OCI-LY1 (cell line): ENCODE measurements at regions not wholly inside any gene's neighbourhood (a gene's known extent, or its start where the extent isn't known, plus 50 kb on each side); places are given as distances from the start of the nearest gene placed in this dataset.

ENCODE experiments used
- H2AFZ ChIP-seq: fragments of 200-600 bp; sonication (generic), shearing (Covaris generic); 2 replicates; pipeline ENCODE4 v1.6.0; 2014; ENCODE audit warnings: antibody characterized with exemption, mild to moderate bottlenecking, low read length
- H3F3A ChIP-seq: fragments of 200-600 bp; sonication (generic), shearing (Covaris generic); 2 replicates; pipeline ENCODE4 v1.6.0; 2014; ENCODE audit warnings: mild to moderate bottlenecking, antibody characterized with exemption, low read length, moderate library complexity; ENCODE audit not compliant: insufficient read depth
- H3K27ac ChIP-seq: fragments of 200-600 bp; sonication (generic); 2 replicates; pipeline ENCODE4 v1.5.1; 2014; ENCODE audit warnings: low read length, mixed run types, mild to moderate bottlenecking, low read depth; ENCODE audit not compliant: poor library complexity, severe bottlenecking
- H3K27me3 ChIP-seq: fragments of 200-600 bp; sonication (generic); 2 replicates; pipeline ENCODE4 v1.6.0; 2014; ENCODE audit warnings: antibody characterized with exemption, mild to moderate bottlenecking, low read length, moderate library complexity; ENCODE audit not compliant: insufficient read depth
- H3K36me3 ChIP-seq: fragments of 200-600 bp; sonication (generic); 2 replicates; pipeline ENCODE4 v1.6.1; 2014; ENCODE audit warnings: mild to moderate bottlenecking, antibody characterized with exemption, low read length, moderate library complexity, mixed read lengths; ENCODE audit not compliant: insufficient read depth
- H3K4me1 ChIP-seq: fragments of 200-600 bp; sonication (generic); 2 replicates; pipeline ENCODE4 v1.5.1; 2014; ENCODE audit warnings: mild to moderate bottlenecking, low read length, moderate library complexity; ENCODE audit not compliant: insufficient read depth, severe bottlenecking
- H3K4me2 ChIP-seq: fragments of 200-600 bp; sonication (generic), shearing (Covaris generic); 2 replicates; pipeline ENCODE4 v1.6.1; 2014; ENCODE audit warnings: low read length
- H3K4me3 ChIP-seq: fragments of 200-600 bp; sonication (generic); 2 replicates; pipeline ENCODE4 v1.5.1; 2014; ENCODE audit warnings: low read length, low read depth, mild to moderate bottlenecking, mixed read lengths; ENCODE audit not compliant: poor library complexity, severe bottlenecking
- H3K79me2 ChIP-seq: fragments of 200-600 bp; shearing (Covaris generic); 2 replicates; pipeline ENCODE4 v1.6.1; 2016; ENCODE audit warnings: mixed run types, low read length, mixed read lengths; ENCODE audit not compliant: insufficient read depth
- H3K9ac ChIP-seq: fragments of 200-600 bp; sonication (generic), shearing (Covaris generic); 2 replicates; pipeline ENCODE4 v1.6.1; 2014; ENCODE audit warnings: mild to moderate bottlenecking, low read length, mixed read lengths
- H3K9me2 ChIP-seq: fragments of 200-600 bp; sonication (generic), shearing (Covaris generic); 2 replicates; pipeline ENCODE4 v1.6.1; 2014; ENCODE audit warnings: low read depth, mild to moderate bottlenecking, low read length, mixed read lengths
- H3K9me3 ChIP-seq: fragments of 200-600 bp; shearing (Covaris generic); 2 replicates; pipeline ENCODE4 v1.6.1; 2014; ENCODE audit warnings: low read length, mixed read lengths
- H4K20me1 ChIP-seq: fragments of 200-600 bp; sonication (generic), shearing (Covaris generic); 2 replicates; pipeline ENCODE4 v1.6.0; 2016; ENCODE audit warnings: mild to moderate bottlenecking, low read length; ENCODE audit not compliant: insufficient read depth
- EZH2 ChIP-seq: fragments of 200-600 bp; sonication (generic), shearing (Covaris generic); IDR thresholded peaks from 2 replicates; pipeline ENCODE4 v1.8.0; 2017; ENCODE audit warnings: borderline replicate concordance, mixed run types, mild to moderate bottlenecking, antibody characterized with exemption, low read length, moderate library complexity, mixed read lengths
- TF ChIP-seq, protein P1 (sequence below): fragments of 200-600 bp; sonication (generic), shearing (Covaris generic); IDR thresholded peaks from 2 replicates; pipeline ENCODE4 v1.5.1; 2017; ENCODE audit warnings: mild to moderate bottlenecking, antibody characterized with exemption, low read length, moderate library complexity, mixed read lengths

DNA sequence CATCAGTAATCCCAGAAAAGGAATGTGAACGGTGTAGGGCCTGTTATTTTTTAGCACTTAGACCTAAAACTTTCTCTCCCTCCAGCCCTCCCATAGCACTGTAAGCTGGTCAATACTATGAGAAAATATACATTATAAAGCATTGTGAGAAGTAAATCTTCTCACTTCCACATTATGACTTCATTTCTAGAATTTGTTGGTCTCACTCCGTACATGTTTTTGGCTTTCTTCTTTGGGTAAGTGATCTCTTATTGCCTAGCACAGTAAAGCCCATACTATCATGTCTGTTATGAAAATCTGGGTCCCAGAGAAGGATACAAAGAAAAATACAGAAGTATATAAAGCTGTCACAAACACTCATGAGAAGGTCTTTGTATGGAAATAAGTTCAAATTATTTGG is 1851.1 kb upstream of the IGFBP7 start:
- Histone ChIP-seq H3K79me2 (no peaks in the 10 kb centered on the region), H3K27me3 (no peaks in the 10 kb centered on the region), H3K4me1 (no peaks in the 10 kb centered on the region), H4K20me1 (no peaks in the 10 kb centered on the region), H3K4me2 (no peak overlapping the region), H3K9ac (no peak overlapping the region), H2AFZ (no peak overlapping the region), H3K27ac (no peak overlapping the region), H3K9me2 (no peaks in the 10 kb centered on the region), H3F3A (no peaks in the 10 kb centered on the region), H3K9me3 (no peaks in the 10 kb centered on the region), H3K4me3 (no peak overlapping the region), H3K36me3 (no peaks in the 10 kb centered on the region)
- TF ChIP-seq, protein P1, sequence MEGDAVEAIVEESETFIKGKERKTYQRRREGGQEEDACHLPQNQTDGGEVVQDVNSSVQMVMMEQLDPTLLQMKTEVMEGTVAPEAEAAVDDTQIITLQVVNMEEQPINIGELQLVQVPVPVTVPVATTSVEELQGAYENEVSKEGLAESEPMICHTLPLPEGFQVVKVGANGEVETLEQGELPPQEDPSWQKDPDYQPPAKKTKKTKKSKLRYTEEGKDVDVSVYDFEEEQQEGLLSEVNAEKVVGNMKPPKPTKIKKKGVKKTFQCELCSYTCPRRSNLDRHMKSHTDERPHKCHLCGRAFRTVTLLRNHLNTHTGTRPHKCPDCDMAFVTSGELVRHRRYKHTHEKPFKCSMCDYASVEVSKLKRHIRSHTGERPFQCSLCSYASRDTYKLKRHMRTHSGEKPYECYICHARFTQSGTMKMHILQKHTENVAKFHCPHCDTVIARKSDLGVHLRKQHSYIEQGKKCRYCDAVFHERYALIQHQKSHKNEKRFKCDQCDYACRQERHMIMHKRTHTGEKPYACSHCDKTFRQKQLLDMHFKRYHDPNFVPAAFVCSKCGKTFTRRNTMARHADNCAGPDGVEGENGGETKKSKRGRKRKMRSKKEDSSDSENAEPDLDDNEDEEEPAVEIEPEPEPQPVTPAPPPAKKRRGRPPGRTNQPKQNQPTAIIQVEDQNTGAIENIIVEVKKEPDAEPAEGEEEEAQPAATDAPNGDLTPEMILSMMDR = no peak
- no peak for TF ChIP-seq EZH2

DNA sequence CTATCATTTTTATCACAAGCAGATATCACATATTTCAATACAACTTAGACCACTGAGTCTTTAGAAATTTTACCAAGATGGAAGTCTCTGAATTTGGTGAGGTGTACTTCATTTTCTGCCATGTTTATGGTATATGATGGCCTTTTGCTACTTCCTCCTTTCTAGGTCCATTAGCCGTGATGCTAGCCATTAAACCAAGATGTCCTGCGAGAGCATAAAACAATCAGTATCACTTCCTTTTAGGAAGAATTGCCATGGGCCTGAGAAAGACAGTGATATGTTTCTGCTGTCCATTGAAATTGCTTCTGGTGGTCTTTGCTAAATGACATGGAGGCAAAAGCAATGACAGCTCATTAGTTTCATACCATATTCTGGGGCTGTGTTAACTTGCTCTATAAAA is 1851.7 kb upstream of the IGFBP7 start:
- H3K9me2 ChIP-seq = no peaks in the 10 kb centered on the region
- H3K4me3 ChIP-seq = no peak overlapping the region
- TF ChIP-seq, protein P1 = no peak
- no peak for TF ChIP-seq EZH2
- H3K27ac ChIP-seq = no peak overlapping the region
- H4K20me1 ChIP-seq = no peaks in the 10 kb centered on the region
- H3K36me3 ChIP-seq = no peaks in the 10 kb centered on the region
- no peaks in the 10 kb centered on the region for H3K27me3 ChIP-seq
- no peaks in the 10 kb centered on the region for H3F3A ChIP-seq
- no peaks in the 10 kb centered on the region for H3K4me1 ChIP-seq
- no peaks in the 10 kb centered on the region for H3K79me2 ChIP-seq
- H3K4me2 ChIP-seq = no peak overlapping the region
- H3K9ac ChIP-seq = no peak overlapping the region
- H2AFZ ChIP-seq = no peak overlapping the region
- no peaks in the 10 kb centered on the region for H3K9me3 ChIP-seq

DNA sequence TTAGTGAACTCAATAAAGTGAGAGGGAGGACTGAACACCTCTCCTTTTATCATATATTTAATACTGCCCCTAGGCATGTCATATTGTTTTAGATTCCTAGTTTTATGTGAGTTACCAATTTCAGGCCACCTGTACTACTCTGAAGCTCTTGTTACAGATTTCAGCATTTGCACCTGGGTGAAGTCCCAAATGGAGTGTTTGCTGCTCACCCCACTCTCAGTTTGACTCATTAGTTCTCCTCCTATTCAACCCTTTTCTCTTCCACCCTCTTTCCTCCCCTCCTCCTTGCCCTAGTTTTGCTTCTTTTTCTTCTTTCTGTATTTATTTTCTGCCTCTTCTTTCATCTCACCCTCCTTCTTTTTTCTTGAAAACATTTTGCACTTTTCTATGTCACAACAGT is 1852.2 kb upstream of the IGFBP7 start:
- no peak overlapping the region for H3K4me3 ChIP-seq

More for the DNA sequence above, 1852.2 kb upstream of the IGFBP7 start:
- Histone ChIP-seq H3K9ac (no peak overlapping the region), H3F3A (no peaks in the 10 kb centered on the region), H4K20me1 (no peaks in the 10 kb centered on the region), H3K36me3 (no peaks in the 10 kb centered on the region), H3K27me3 (no peaks in the 10 kb centered on the region), H3K4me1 (no peaks in the 10 kb centered on the region), H3K79me2 (no peaks in the 10 kb centered on the region), H2AFZ (no peak overlapping the region), H3K9me3 (no peaks in the 10 kb centered on the region), H3K4me2 (no peak overlapping the region), H3K27ac (no peak overlapping the region), H3K9me2 (no peaks in the 10 kb centered on the region)
- TF ChIP-seq, protein P1 = no peak
- no peak for TF ChIP-seq EZH2
